H1 (cell line): ENCODE measurements at regions not wholly inside any gene's neighbourhood (a gene's known extent, or its start where the extent isn't known, plus 50 kb on each side); places are given as distances from the start of the nearest gene placed in this dataset.
A peak's percentile ranks its signal among the peaks of the same experiment; 100 is the strongest.

Experiments
- CTCF ChIA-PET: fragments of 300-600 bp; sonication (Branson Sonifier 250); formaldehyde crosslinking; loops from one replicate; lab custom pipeline; 2021; ENCODE audit not compliant: partially characterized antibody; lab: Charles Lee
- POLR2A ChIA-PET: fragments of 300-600 bp; sonication (Branson Sonifier 250); formaldehyde crosslinking; loops from one replicate; lab custom pipeline; 2021; ENCODE audit warnings: inconsistent platforms; ENCODE audit not compliant: partially characterized antibody; lab: Charles Lee
- DNase-seq, 2 experiments: peaks; one replicate each; pipeline versions ENCODE4 v3.0.0 to v3.0.0-alpha.2; 2010 to 2022; ENCODE audit warnings: low spot score in 2 of 2, low read depth in 1 of 2, mixed read lengths in 1 of 2
- FAIRE-seq: peaks from 2 replicates; lab custom pipeline; 2011; peaks lifted over from hg19 to GRCh38; lab: Jason Lieb, UNC
- H2AFZ ChIP-seq: 2 replicates; pipeline ENCODE4 v1.8.1; 2012; ENCODE audit warnings: low read length, inconsistent platforms
- H2AK5ac ChIP-seq: 2 replicates; pipeline ENCODE4 v1.6.1; 2013; ENCODE audit warnings: low read depth, low read length
- H2BK120ac ChIP-seq: replicated peaks from 2 replicates; pipeline ENCODE3; 2013; ENCODE audit warnings: low read depth, low read length, inconsistent platforms
- H2BK12ac ChIP-seq: 2 replicates; pipeline ENCODE4 v1.6.1; 2013; ENCODE audit warnings: low read depth, low read length
- H2BK15ac ChIP-seq: 2 replicates; pipeline ENCODE4 v1.6.1; 2013; ENCODE audit warnings: low read length
- H2BK20ac ChIP-seq: 2 replicates; pipeline ENCODE4 v1.6.1; 2013; ENCODE audit warnings: low read length
- H2BK5ac ChIP-seq: 2 replicates; pipeline ENCODE4 v1.6.1; 2013; ENCODE audit warnings: low read depth, low read length
- H3K14ac ChIP-seq: 2 replicates; pipeline ENCODE4 v1.6.1; 2013; ENCODE audit warnings: inconsistent platforms; ENCODE audit not compliant: insufficient read length
- H3K18ac ChIP-seq: 2 replicates; pipeline ENCODE4 v1.6.1; 2013; ENCODE audit warnings: low read length; ENCODE audit errors: extremely low read depth
- H3K23ac ChIP-seq: 2 replicates; pipeline ENCODE4 v1.6.1; 2013; ENCODE audit warnings: inconsistent platforms; ENCODE audit not compliant: insufficient read length
- H3K23me2 ChIP-seq: 2 replicates; pipeline ENCODE4 v1.6.1; 2013; ENCODE audit warnings: low read depth, low read length
- H3K27ac ChIP-seq: 2 replicates; pipeline ENCODE4 v1.6.1; 2011; ENCODE audit warnings: low read depth, low read length, inconsistent platforms
- H3K27me3 ChIP-seq, 4 experiments: replicated peaks in 1 of 4; 1 replicate in 1 of 4; 2 replicates in 3 of 4; pipeline versions ENCODE4 v1.6.1 to v1.8.1; 2011 to 2013; ENCODE audit warnings: low read length in 3 of 4, mild to moderate bottlenecking in 3 of 4, inconsistent platforms in 2 of 4, mixed read lengths in 2 of 4, moderate library complexity in 1 of 4; ENCODE audit not compliant: control insufficient read depth in 3 of 4, insufficient read depth in 3 of 4; ENCODE audit errors: extremely low read depth in 1 of 4
- H3K36me3 ChIP-seq, 4 experiments: 2 replicates each; pipeline versions ENCODE4 v1.6.1 to v1.8.1; 2011 to 2013; ENCODE audit warnings: mild to moderate bottlenecking in 4 of 4, low read length in 3 of 4, moderate library complexity in 2 of 4, control low read depth in 1 of 4, inconsistent platforms in 1 of 4; ENCODE audit not compliant: insufficient read depth in 4 of 4, control insufficient read depth in 2 of 4
- H3K4ac ChIP-seq: replicated peaks from 2 replicates; pipeline ENCODE3; 2013; ENCODE audit warnings: low read length, low read depth, mixed read lengths, inconsistent platforms; ENCODE audit not compliant: insufficient read length
- H3K4me1 ChIP-seq, 4 experiments: replicated peaks in 1 of 4; 1 replicate in 1 of 4; 2 replicates in 3 of 4; pipeline versions ENCODE4 v1.6.1 to v1.8.1; 2011 to 2013; ENCODE audit warnings: low read length in 3 of 4, inconsistent platforms in 2 of 4, mixed read lengths in 1 of 4; ENCODE audit not compliant: insufficient read depth in 4 of 4, control insufficient read depth in 3 of 4
- H3K4me2 ChIP-seq, 2 experiments: 2 replicates each; pipeline versions ENCODE4 v1.6.1 to v1.8.1; 2011 to 2013; ENCODE audit warnings: low read depth in 2 of 2, low read length in 2 of 2, control low read depth in 1 of 2, inconsistent platforms in 1 of 2, mild to moderate bottlenecking in 1 of 2; ENCODE audit not compliant: insufficient read depth in 1 of 2
- H3K4me3 ChIP-seq, 4 experiments: fragments of 200-600, 300-600 bp in 1 of 4; sonication (generic), shearing (Covaris generic), sonication (Bioruptor Twin) in 1 of 4; 2 replicates each; pipeline versions ENCODE4 v1.5.1 to v1.8.1; 2011 to 2016; ENCODE audit warnings: low read length in 4 of 4, low read depth in 3 of 4, control low read depth in 2 of 4, inconsistent platforms in 2 of 4, mild to moderate bottlenecking in 2 of 4, mixed read lengths in 1 of 4, moderate library complexity in 1 of 4; ENCODE audit not compliant: insufficient read depth in 2 of 4; ENCODE audit errors: extremely low read depth in 1 of 4
- H3K56ac ChIP-seq: replicated peaks from 2 replicates; pipeline ENCODE3; 2013; ENCODE audit warnings: low read depth, mild to moderate bottlenecking, mixed read lengths, low read length, inconsistent platforms; ENCODE audit not compliant: insufficient read length
- H3K79me1 ChIP-seq: 2 replicates; pipeline ENCODE4 v1.6.1; 2013; ENCODE audit warnings: low read depth, low read length, control low read depth
- H3K79me2 ChIP-seq, 2 experiments: 2 replicates each; pipeline versions ENCODE4 v1.6.1 to v1.8.1; 2012 to 2013; ENCODE audit warnings: low read length in 2 of 2, mild to moderate bottlenecking in 2 of 2, inconsistent platforms in 1 of 2; ENCODE audit not compliant: insufficient read depth in 2 of 2, control insufficient read depth in 1 of 2
- H3K9ac ChIP-seq, 4 experiments: replicated peaks in 1 of 4; 1 replicate in 1 of 4; 2 replicates in 3 of 4; pipeline versions ENCODE4 v1.6.1 to v1.8.1; 2011 to 2013; ENCODE audit warnings: low read depth in 3 of 4, low read length in 3 of 4, control low read depth in 2 of 4, mild to moderate bottlenecking in 2 of 4, moderate library complexity in 2 of 4, inconsistent platforms in 1 of 4; ENCODE audit errors: extremely low read depth in 1 of 4
- H3K9me3 ChIP-seq, 2 experiments: 2 replicates each; pipeline versions ENCODE4 v1.6.1 to v1.8.1; 2012 to 2013; ENCODE audit warnings: mild to moderate bottlenecking in 2 of 2, moderate library complexity in 2 of 2, control low read depth in 1 of 2, inconsistent platforms in 1 of 2, low read depth in 1 of 2, low read length in 1 of 2, mixed read lengths in 1 of 2; ENCODE audit not compliant: insufficient read depth in 2 of 2
- H4K20me1 ChIP-seq, 2 experiments: replicated peaks in 1 of 2; 2 replicates each; pipeline versions ENCODE3 to v1.8.1; 2011 to 2013; ENCODE audit warnings: inconsistent platforms in 2 of 2, low read length in 2 of 2, mild to moderate bottlenecking in 1 of 2; ENCODE audit not compliant: insufficient read depth in 2 of 2, control insufficient read depth in 1 of 2
- H4K5ac ChIP-seq: 2 replicates; pipeline ENCODE4 v1.6.1; 2013; ENCODE audit warnings: low read length, low read depth, mixed read lengths, inconsistent platforms; ENCODE audit not compliant: insufficient read length
- H4K8ac ChIP-seq: 2 replicates; pipeline ENCODE4 v1.8.0; 2013; ENCODE audit warnings: mild to moderate bottlenecking, moderate library complexity, low read length, inconsistent platforms; ENCODE audit not compliant: insufficient read depth; ENCODE audit errors: extremely low read depth
- H4K91ac ChIP-seq: replicated peaks from 2 replicates; pipeline ENCODE3; 2013; ENCODE audit warnings: low read length, mixed read lengths, inconsistent platforms; ENCODE audit not compliant: insufficient read length
- CBX5 ChIP-seq: fragments of 300-800, 300-1000 bp; sonication (generic); IDR thresholded peaks from 2 replicates; pipeline ENCODE4 v1.7.1; 2016; ENCODE audit warnings: antibody characterized with exemption, low read length, low read depth
- FOSL1 ChIP-seq: IDR thresholded peaks from 2 replicates; pipeline ENCODE4 v1.6.1; 2011; ENCODE audit warnings: mild to moderate bottlenecking, low read depth, low read length, moderate library complexity; ENCODE audit not compliant: insufficient read depth
- JUN ChIP-seq: IDR thresholded peaks from 2 replicates; pipeline ENCODE4 v1.6.1; 2011; ENCODE audit warnings: low read depth, mild to moderate bottlenecking, improper control_type of control experiment, low read length
- PHF8 ChIP-seq: fragments of 200-600 bp; sonication (generic); conservative IDR thresholded peaks from 2 replicates; pipeline ENCODE4 v1.7.1; 2012; ENCODE audit warnings: low read depth, mild to moderate bottlenecking, inconsistent platforms, low read length, moderate library complexity
- POU5F1 ChIP-seq: IDR thresholded peaks from 2 replicates; pipeline ENCODE4 v1.6.1; 2011; ENCODE audit warnings: low read depth, mild to moderate bottlenecking, low read length, moderate library complexity
- RFX5 ChIP-seq: IDR thresholded peaks from 2 replicates; pipeline ENCODE4 v1.6.1; 2011; ENCODE audit warnings: low read depth, low read length, improper control_type of control experiment, borderline replicate concordance
- SRF ChIP-seq: IDR thresholded peaks from 2 replicates; pipeline ENCODE4 v1.6.1; 2011; ENCODE audit warnings: mild to moderate bottlenecking, low read depth, low read length, moderate library complexity
- TEAD4 ChIP-seq: IDR thresholded peaks from 2 replicates; pipeline ENCODE4 v1.6.1; 2012; ENCODE audit warnings: low read depth, low read length, inconsistent platforms, mixed read lengths
- WGBS, 2 experiments: shearing (Covaris generic) in 1 of 2; methylation state at CpG; one replicate each; pipeline versions ENCODE4 v1.1.6 to v1.1.7; 2013 to 2015; ENCODE audit warnings: low lambda C conversion rate in 2 of 2, mixed read lengths in 2 of 2, inconsistent platforms in 1 of 2, low coverage in 1 of 2, missing lambda C conversion rate in 1 of 2; ENCODE audit not compliant: insufficient replicate concordance in 2 of 2, insufficient coverage in 1 of 2, insufficient read length in 1 of 2; ENCODE audit errors: extremely low coverage in 1 of 2, missing lambda C conversion rate in 1 of 2; 5-methylcytosine and 5-hydroxymethylcytosine counted together

GRCh38 chr16:6484081-6484480 is 848.6 kb upstream of the RBFOX1 start:
- H4K8ac ChIP-seq: no peak overlapping the region; the same call in 1 of the 2 replicates
- H4K20me1 ChIP-seq: no peaks in the 10 kb centered on the region
- H2BK120ac ChIP-seq: no peak overlapping the region
- H3K14ac ChIP-seq: no peak overlapping the region
- no peaks in the 10 kb centered on the region for H3K79me1 ChIP-seq
- H4K5ac ChIP-seq: no peak overlapping the region
- no peaks in the 10 kb centered on the region for H3K9me3 ChIP-seq
- no peak overlapping the region for H4K91ac ChIP-seq
- H3K4me2 ChIP-seq: peak overlapping the region; percentile 83 to 91
- no peak overlapping the region for H3K56ac ChIP-seq
- FAIRE-seq: no peak
- H3K27ac ChIP-seq: no peak overlapping the region
- no peak overlapping the region for H2BK15ac ChIP-seq
- WGBS, 2 experiments: 69% methylated on average over 12 of the region's 12 CpGs; no CpG with 5 or more reads in 1 of the 2 experiments
- H3K18ac ChIP-seq: no peak overlapping the region
- peak overlapping the region; percentile 55; the same call in 1 of the 2 replicates for H2AFZ ChIP-seq
- H3K79me2 ChIP-seq: no peaks in the 10 kb centered on the region
- no peaks in the 10 kb centered on the region for H3K36me3 ChIP-seq
- H3K4me3 ChIP-seq: peak overlapping the region; percentile 45 to 60 (median 51)
- no peak overlapping the region for H3K23ac ChIP-seq
- no peak for DNase-seq
- H2BK5ac ChIP-seq: no peak overlapping the region
- H2BK12ac ChIP-seq: 0 out of 2 replicates have a peak overlapping the region, but pooled peaks have one; percentile 13
- POLR2A ChIA-PET: no interaction called here
- no peak overlapping the region for H2BK20ac ChIP-seq
- TF ChIP-seq FOSL1 (no peak), POU5F1 (no peak), RFX5 (no peak), JUN (no peak), CBX5 (no peak), PHF8 (no peak), TEAD4 (no peak), SRF (no peak)
- H3K9ac ChIP-seq: no peak overlapping the region
- peaks cover 0 to 3% (median 1%) of the 10 kb centered on the region in 4 experiments; a peak in 1 of 7 replicates for H3K4me1 ChIP-seq
- peaks cover 3% of the 10 kb centered on the region; the same call in 1 of the 2 replicates for H3K23me2 ChIP-seq
- H3K27me3 ChIP-seq: peaks cover 0 to 20% (median 15%) of the 10 kb centered on the region in 4 experiments; a peak in 6 of 7 replicates
- CTCF ChIA-PET: interaction anchor here (1.3 kb wide), 1 partner anchor 90 kb away, joined by 3 read pairs; no protein-coding TSS in a partner anchor
- H3K4ac ChIP-seq: no peak overlapping the region
- H2AK5ac ChIP-seq: no peak overlapping the region
